GM21447 (cell line): ENCODE measurements at regions not wholly inside any gene's neighbourhood (a gene's known extent, or its start where the extent isn't known, plus 50 kb on each side); places are given as distances from the start of the nearest gene placed in this dataset.

Experiments used
- ATAC-seq: cut with Tn5 transposase; IDR thresholded peaks from one replicate; pipeline ENCODE4 v1.9.1; 2021; ENCODE audit not compliant: unreplicated experiment

DNA sequence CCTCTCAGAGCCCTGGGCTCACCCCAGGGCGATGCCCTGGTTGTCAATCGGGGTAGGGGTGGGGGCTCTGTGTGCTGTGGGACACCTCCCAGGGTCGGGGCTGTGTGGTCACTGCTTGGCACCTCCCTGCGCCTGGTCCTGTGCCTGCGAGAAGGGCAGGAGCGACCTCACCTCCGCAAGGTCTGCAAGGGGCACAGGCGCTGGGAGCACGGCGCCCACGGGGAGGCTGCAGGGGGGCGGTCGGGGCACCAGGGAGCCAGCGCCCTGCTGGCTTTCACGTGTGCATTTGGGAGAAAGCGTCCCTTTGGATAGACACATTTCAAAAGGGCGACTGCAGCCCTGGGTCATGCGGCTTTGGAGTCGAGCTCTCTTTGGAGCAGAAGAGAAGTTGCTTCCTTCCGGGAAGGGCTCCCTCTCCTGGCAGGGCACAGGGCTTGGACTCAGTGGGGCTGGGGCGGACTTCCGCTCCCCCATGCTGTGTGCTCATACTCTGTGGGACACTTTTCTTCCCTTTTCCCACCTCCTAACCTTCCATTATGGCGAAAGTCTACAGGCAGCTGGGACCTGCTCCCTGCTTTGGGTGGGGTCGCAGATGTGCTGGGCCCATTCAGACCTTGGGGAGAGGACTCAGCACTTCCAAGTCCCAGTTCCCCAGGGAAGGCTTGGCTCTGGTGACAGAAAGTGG is 52.9 kb upstream of the SLC28A3 start:
- no peak for ATAC-seq

DNA sequence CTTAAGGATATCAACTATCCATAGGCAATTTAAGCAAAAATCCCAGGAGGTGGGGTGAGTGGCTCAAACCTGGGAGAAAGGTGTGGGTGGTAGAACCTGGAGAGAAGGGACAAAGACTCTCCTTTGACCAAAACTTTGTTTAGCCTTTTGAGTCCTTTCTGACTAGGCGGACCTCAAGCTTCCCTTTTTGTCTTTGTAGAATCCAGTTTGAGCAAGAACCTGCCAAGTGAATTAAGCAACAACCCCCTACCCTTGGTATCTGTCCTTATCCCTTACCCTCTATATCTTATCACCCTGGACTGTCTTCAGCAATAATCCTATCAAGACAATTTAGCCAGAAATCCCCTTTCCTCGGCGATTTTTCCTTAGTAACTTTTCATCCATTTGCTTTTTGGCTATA is 53.5 kb upstream of the SLC28A3 start:
- no peak for ATAC-seq

DNA sequence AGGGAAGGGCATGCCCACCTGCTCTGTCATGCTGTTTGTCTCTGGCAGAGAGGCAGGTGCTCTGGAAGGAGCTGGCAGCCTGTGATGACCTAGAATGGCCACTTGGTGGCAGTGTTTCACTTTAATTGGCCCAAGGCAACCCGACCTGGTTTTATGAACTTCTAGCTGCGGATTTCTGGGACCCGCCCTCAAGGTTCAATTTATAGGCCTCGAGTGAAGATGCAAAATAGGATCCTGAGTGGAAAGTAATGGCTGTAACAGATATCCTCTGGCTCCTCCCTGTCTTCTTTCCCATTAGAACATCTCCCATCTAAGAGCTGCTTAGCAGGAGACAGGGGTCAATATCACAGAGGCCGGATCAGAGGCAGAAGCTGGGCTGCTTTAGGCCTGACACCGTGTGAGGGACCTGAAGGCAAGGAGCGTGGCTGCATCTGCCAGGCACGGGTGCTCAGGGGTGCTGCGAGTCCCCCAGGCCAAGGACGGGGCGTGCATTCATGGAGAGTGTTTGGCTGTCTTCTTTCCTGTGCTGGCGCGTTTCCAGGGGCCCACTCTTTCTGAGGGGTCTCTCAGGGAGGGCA is 56.7 kb upstream of the SLC28A3 start:
- no peak for ATAC-seq

DNA sequence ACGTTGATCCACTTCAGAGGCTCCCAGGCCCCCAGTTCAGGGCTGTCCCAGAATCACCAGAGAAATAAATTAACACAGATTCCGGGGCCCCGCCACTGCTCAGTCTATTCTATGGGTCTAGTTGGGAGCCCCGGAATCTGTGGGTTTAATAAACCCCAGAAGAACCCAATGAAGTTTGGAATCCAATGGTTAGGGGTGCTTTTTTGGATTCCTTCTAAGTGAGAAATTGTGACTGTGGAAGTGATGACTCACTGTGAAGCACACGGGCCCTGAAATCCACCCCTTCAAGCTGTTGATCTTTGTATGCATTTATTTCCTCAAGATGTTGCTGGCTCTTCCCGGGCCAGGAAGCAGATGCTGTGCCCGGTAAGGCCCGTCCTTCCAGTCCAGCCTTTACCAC is 57.3 kb upstream of the SLC28A3 start:
- ATAC-seq, result no peak

DNA sequence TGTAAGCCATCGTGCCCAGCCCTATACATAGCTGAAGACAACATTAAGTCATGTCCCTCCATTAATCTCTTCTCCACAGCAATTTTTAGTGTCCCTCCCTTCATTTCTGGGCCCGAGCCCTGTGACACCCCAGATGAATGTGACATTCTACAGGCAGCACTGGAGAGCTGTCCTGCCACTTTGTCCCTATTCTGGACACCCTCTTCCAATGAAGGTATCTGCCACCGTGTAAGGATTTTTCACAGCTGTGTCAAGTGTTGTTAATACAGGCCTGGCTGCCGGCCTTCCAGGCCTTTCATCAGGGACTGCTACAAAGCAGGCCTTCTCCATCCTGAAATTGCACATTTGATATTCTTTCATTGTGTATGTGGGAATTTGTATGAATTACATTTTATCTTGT is 62.0 kb upstream of the SLC28A3 start:
- no peak for ATAC-seq

DNA sequence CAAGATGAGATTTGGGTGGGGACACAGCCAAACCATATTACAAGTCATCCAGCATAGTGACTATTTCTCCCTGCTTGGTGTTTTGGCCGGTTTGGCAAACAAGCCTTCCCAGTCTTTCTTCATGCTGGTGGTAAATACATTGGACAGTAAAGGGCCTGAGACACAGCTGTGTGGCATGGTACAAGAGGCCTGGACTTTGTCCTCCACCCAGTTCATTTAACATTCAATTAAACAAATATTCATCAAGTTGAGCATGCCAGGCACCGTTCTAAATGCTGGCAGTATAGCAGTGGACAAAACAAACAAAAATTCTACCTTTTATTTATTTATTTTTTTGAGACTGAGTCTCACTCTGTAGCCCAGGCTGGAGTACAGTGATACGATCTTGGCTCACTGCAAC is 62.7 kb upstream of the SLC28A3 start:
- ATAC-seq, result no peak

DNA sequence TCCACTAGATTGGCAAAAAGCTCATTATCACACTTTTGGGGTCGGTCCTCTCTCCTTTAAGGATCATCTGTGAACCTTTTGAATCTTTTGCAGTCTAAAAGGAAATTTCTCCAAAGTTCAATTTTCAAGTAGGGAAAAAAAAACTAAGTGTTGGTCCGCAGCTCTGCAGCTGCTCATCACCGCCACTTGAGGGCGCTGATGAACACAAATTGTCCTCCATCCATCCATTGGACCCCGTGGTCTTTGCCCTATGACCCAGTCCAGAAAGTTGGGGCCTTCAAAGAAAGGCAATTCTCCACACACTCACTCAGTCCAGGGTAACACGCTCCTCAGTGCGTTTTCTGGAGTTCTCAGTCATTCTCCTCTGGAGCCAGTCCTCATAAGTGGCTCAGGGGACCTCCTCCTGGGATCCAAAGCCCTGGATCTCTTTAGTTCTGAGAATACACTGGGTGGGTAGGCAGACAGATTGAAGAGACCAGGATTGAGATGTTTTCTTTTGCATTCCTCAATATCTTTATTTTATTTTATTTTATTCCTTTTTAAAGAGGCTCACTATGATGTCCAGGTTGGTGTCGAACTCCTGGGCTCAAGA is 63.6 kb upstream of the SLC28A3 start:
- ATAC-seq, result no peak

DNA sequence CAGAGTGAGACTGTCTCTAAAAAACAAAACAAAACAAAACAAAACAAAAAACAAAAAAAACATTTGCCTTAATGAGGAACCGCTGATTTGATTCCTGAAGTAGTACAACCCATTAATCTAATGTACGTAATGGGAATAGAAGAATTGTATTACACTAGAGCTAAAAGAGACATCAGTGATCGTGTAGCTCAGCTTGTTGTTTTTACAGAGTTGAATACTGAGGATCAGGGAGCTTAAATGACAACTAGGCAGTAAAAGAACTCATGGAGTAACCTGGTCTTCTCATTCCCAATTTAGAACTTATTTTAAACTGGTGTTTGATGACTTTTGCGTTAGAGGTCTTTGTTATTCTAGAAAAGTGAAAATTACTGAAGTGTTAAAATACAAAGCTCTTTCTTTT is 65.1 kb upstream of the SLC28A3 start:
- no peak for ATAC-seq

DNA sequence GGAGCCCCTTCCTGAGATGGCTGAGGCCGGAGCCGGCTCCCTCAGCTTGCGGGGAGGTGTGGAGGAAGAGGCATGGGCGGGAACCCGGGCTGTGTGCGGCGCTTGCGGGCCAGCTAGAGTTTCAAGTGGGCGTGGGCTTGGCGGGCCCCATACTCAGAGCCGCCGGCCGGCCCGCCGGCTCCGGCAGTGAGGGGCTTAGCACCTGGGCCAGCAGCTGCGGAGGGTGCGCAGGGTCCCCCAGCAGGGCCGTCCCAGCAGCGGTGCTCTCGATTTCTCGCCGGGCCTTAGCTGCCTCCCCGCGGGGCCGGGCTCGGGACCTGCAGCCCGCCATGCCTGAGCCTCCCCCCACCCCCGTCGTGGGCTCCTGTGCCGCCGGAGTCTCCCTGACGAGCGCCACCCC is 67.9 kb upstream of the SLC28A3 start:
- ATAC-seq, result no peak

DNA sequence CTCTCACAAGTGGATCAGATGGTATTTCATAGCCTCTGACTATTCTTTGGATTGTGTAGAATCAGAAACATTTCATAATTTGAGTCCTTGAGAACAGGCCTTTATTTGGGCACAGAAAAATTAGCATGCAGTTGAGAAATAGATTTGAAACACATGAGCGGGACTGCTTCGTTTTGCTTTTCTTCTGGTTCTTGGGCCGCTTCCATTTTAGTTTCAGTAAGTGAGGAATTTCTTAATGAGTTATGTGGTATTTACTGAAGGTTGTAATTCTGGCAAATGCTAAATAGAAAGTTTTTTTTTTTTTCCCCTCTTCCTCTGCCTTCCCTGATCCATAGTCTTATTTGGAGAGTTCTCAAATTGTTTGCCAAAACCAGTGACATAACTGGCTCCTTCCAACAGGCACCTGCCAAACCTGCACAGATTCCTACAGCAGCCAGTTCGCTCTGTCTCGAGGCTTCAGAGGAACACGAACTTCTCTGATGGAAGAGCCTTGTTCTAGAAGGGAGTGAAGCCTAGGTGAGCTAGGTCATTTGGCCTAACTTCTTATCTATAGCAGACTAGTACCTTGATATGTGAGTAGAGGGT is 71.2 kb upstream of the SLC28A3 start:
- ATAC-seq, result no peak

DNA sequence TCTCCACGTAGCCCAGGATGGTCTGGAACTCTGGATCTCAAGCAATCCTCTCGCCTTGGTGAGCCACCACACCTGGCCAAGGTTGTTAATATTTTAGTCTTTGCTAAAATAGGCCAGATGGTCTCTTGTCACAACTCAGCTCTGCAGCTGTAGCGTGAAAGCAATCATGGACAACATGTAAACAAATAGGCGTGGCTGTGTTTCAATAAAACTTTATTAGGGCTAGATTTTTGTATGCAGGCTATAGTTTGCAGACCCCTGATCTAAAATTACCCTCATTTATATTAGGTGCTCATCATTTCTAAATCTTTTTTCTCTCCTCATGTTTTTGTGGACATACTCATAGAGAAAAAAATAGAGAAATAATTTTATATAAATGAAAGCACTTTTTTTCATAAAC is 72.1 kb upstream of the SLC28A3 start:
- no peak for ATAC-seq

DNA sequence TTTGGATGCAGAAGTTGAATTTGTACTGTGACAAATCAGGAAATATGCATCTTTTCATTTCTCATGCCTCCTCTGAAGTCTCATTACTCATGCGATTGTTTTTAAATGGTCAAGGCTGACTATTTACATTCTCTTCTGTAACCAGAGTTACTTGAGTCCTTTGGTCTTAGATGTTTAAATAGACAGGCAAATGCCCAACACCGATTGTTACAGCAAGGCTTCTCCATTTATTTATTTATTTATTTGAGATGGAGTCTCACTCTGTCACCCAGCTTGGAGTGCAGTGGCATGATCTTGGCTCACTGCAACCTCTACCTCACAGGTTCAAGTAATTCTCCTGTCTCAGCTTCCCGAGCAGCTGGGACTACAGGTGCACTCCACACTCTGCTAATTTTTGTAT is 72.7 kb upstream of the SLC28A3 start:
- ATAC-seq, result no peak

DNA sequence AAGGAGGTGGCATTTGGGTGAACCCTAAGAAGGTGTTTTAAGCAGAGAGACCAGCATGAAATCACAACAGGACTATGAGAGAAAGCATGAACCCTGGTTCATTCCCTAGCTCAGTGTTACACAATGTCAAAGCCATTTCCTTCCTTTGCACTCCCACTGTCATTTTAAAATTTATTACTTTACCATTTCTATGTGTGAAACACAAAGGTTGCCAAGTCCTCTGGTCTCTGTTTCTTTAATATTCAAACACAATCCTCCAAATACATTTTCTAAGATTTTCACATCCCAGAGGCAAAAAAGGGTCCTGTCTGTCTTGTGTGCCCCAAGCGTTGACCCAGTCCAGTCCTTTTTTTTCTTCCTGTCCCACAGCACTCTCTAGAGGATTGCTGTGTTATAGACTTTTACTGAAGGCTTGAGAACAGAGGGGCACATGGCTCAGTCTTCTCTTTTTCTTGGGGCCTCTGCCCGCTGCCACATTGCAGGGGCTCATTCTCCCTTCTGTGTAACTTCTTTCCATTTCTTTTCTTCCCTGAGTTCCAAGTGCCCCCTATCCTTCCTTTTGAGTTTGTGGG is 78.6 kb upstream of the SLC28A3 start:
- no peak for ATAC-seq

DNA sequence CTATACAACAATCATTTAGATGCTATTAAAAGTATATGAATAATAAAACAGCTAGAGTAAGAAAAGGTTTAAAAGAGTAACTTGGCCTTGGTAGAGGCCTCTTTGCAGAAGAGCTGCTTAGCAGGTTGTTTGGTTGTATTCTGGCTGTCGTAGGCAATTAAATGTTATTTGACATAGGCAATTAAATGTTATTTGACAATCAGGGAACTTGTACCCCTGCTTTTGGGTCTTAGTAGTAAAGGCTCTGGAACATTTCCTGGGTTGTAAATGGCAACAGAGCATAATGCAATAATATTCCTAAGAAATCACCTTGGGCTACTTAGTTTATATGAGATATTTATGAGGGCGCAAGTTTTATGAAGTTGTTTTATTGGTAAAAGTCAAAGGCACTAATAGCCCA is 84.4 kb upstream of the SLC28A3 start:
- no peak for ATAC-seq

DNA sequence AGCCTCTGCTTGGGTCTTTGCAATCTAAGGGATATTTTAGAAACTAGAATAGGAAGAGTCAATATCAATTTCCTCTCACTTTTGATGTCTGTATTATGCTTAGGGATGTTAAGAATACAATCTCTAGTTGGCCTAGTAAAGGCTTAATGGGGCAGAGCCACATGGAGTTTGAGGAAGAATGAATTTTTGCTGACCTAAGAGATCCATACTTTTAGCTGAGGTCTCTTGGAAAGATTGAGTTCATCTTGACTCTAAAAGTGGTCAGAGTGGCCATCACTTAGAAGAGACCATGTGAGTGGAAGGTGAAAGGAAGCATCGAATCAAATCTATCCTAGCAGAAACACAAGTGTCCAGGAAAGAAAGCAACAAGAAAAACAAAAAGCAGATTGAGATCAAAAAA is 92.2 kb upstream of the SLC28A3 start:
- ATAC-seq, result no peak

DNA sequence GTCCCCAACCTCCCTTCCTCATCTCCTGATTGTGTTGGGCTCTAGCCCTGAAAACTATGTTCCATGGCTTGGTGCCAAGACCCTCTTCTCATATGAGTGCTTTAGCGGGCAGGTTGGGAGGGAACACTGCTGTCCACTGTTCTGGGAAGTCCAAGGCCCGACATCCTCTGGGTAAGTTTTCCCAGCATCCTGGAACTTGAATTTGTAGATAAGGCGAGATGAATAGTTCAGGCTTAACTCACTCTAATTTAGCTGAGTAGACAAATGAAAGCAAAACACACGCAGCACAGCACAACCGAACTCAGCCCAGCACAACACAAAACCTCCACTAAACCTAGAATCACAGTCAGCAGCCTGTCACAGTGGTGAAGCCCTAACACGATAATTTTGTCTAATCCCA is 95.3 kb upstream of the SLC28A3 start:
- ATAC-seq, result no peak

DNA sequence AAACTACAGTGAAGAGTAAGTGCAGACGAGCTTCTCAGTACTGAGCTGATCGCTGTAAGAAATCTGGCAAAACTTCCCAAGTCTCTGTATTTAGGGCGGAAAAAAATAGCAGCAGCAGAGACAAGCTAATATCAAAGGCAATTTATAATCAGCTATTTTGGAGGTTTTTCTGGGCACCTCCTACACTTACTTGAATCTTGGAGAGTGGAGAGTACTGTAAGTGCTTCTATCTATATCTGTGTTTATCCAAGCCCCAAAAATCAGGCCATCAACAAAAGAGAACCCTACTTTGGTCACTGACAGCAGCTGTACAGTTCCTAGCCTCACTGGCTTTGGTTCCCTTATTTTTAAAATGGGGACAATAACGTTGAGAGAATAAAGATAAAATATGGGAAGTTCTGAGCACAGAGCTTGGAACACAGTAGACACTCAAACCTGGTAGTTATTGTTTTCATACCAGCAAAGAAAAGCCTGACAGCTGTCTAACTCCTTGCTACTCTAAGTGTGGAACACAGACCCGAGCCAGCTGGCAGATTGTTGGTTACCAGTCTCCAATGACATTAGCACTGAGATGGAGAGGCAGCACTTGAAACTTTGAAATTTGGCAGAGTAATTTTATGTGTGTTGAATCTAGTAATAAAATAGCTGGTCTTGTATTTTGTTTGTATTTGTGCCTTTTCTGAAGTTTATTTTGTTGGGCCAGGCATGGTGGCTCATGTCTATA is 96.0 kb upstream of the SLC28A3 start:
- no peak for ATAC-seq

DNA sequence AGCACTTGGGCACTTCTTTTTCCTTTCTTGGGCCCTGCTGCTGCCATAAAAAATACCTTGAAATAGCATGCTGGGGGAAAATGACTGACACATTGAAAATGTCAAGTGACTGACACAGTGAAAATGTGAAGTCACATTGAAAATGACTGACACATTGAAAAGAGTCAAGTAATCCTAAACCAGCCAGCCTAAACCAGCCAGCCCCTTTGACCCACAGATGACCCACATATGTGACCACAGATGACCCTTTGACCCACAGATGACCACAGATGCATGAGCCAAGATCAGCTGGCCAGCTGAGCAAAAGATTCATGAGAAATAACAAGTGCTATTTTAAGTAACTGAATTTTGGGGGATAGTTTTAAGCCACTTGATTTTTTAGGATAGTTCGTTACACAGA is 97.8 kb upstream of the SLC28A3 start:
- no peak for ATAC-seq

DNA sequence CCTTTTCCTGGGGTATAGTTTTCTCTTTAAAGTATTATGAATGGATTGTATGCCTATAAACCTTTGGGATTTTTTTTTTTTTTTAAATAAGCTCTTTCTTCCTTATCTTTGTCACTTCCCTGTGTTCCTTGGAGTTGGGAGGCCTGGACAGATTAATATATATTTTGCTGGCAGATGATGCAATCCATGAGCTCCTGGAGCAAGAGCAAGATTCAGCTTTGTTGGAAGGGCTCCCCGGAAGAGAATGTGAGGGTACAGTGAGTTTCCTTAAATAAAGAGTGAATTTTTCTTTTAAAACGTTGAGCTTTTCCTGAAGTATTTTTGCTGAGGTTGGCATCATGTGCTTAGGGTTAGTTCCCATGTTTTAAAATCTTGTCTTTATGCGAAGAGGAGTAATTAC is 98.7 kb upstream of the SLC28A3 start:
- no peak for ATAC-seq

DNA sequence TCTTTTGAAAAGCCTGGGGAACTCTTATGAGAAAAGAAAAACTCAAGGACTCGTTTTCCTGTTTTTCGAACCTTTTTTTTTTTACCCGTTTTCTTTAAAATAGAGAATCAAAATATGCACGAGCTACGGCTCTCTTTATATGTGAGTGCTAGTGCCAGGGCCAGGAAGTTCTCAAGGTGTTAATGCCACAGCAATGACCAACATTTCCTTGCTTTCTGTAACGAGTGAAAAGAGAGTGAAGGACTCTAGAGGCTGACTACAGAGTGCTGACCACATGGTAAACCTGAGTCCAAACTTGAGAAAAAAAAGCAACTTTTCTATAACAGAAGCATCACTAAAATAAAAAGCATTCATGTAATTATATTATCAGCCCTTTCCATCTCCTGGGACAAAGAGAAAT is 102.2 kb upstream of the SLC28A3 start:
- ATAC-seq, result no peak

DNA sequence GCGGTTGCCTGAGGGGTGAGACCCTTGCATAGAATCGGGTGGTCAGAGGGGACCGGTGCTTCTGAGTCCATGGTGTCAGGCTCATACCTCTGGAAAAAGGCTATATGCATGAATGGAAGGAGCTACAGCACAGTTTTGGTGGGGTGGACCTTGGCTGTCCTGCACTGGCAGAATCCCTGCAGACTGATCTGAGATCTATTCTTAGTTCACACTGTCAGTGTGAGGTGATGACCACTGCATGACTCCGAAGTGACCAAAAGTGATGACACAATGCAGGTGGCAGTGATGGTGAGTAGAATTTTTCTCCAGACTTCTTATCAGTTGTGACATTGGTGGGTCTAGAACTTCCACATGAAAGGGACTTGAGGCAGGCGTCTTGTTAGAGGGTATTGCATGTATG is 105.2 kb upstream of the SLC28A3 start:
- ATAC-seq, result no peak

DNA sequence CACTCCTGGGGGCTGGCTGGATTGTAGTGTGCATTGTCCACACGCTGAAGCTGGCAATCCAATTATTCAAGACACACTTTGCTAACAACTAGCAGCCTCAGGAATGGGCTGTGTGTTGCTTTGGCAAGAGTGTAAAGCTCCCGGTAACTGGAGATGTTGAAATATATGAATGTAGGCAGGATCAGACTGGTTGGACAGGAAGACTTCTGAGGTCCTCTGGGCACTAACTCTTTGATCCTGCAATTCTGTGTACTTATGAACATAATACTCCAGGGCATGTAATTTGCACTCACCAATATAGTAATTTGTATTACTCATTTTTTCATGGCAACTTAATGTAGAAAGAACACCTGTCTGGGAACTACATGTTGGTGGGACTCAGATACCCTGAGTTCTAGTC is 106.7 kb upstream of the SLC28A3 start:
- no peak for ATAC-seq
